ENCODE measurements at regions not wholly inside any gene's neighbourhood (a gene's known extent, or its start where the extent isn't known, plus 50 kb on each side); places are given as distances from the start of the nearest gene placed in this dataset.
A peak's percentile ranks its signal among the peaks of the same experiment; 100 is the strongest.

GRCh38 chr3:160163229-160163878 lies 61.9 kb upstream of the C3orf80 start:
- DNase-seq (no peak), ATAC-seq (ENCODE audit: insufficient read depth, low read depth) (peak; percentile 48; the same call in 1 of the 3 replicates)
- Histone ChIP-seq H4K20me1 (ENCODE audit: insufficient read depth, low read length) (0 out of 2 replicates have a peak, but pooled peaks cover 3% of the 10 kb centered on the region), H3K9me3 (ENCODE audit: insufficient read depth, low read length, severe bottlenecking) (no peaks in the 10 kb centered on the region), H3K4me3 (ENCODE audit: low read depth in 1 of 2, low read length in 2 of 2) (no peak overlapping the region), H3K4me2 (ENCODE audit: insufficient read depth, low read length) (no peak overlapping the region), H3K9ac (ENCODE audit: low read depth, low read length) (no peak overlapping the region), H3K27ac (ENCODE audit: low read length) (no peak overlapping the region), H3K4me1 (ENCODE audit: insufficient read depth, low read length) (no peaks in the 10 kb centered on the region), H2AFZ (ENCODE audit: low read depth, low read length) (no peak overlapping the region), H3K27me3 (ENCODE audit: insufficient read depth, low read length, poor library complexity) (peaks cover 21% of the 10 kb centered on the region), H3K79me2 (ENCODE audit: insufficient read depth, low read length) (no peaks in the 10 kb centered on the region), H3K36me3 (ENCODE audit: insufficient read depth, low read length) (no peaks in the 10 kb centered on the region)
- TF ChIP-seq CTCF (IDR thresholded peaks at IDR 0.05; ENCODE audit: borderline replicate concordance, extremely low read depth, low read length, poor library complexity, severe bottlenecking) (peak; percentile 61), EZH2 (IDR thresholded peaks at IDR 0.05; ENCODE audit: borderline replicate concordance, low read depth, low read length, severe bottlenecking) (no peak)

GRCh38 chr3:160168246-160168645 lies 57.0 kb upstream of the C3orf80 start:
- no peak overlapping the region for H3K27ac ChIP-seq (ENCODE audit: low read length)
- H3K9ac ChIP-seq (ENCODE audit: low read depth, low read length), result no peak overlapping the region
- no peak overlapping the region for H3K4me2 ChIP-seq (ENCODE audit: insufficient read depth, low read length)

GRCh38 chr3:160169139-160169976 lies 55.9 kb upstream of the C3orf80 start:
- H3K79me2 ChIP-seq (ENCODE audit: insufficient read depth, low read length), result no peaks in the 10 kb centered on the region
- H3K9ac ChIP-seq (ENCODE audit: low read depth, low read length), result no peak overlapping the region
- no peak overlapping the region for H3K4me2 ChIP-seq (ENCODE audit: insufficient read depth, low read length)
- no peak for TF ChIP-seq EZH2 (IDR thresholded peaks at IDR 0.05; ENCODE audit: borderline replicate concordance, low read depth, low read length, severe bottlenecking)
- no peak for TF ChIP-seq CTCF (IDR thresholded peaks at IDR 0.05; ENCODE audit: borderline replicate concordance, extremely low read depth, low read length, poor library complexity, severe bottlenecking)
- H3K4me3 ChIP-seq (ENCODE audit: low read depth in 1 of 2, low read length in 2 of 2), result no peak overlapping the region
- no peaks in the 10 kb centered on the region for H3K4me1 ChIP-seq (ENCODE audit: insufficient read depth, low read length)
- no peaks in the 10 kb centered on the region for H3K27me3 ChIP-seq (ENCODE audit: insufficient read depth, low read length, poor library complexity)
- H3K9me3 ChIP-seq (ENCODE audit: insufficient read depth, low read length, severe bottlenecking), result no peaks in the 10 kb centered on the region
- DNase-seq (no peak), ATAC-seq (ENCODE audit: insufficient read depth, low read depth) (no peak)
- no peaks in the 10 kb centered on the region for H4K20me1 ChIP-seq (ENCODE audit: insufficient read depth, low read length)
- no peak overlapping the region for H2AFZ ChIP-seq (ENCODE audit: low read depth, low read length)
- H3K27ac ChIP-seq (ENCODE audit: low read length), result no peak overlapping the region
- no peaks in the 10 kb centered on the region for H3K36me3 ChIP-seq (ENCODE audit: insufficient read depth, low read length)

More at GRCh38 chr3:160168246-160168645, 57.0 kb upstream of the C3orf80 start:
- H3K36me3 ChIP-seq (ENCODE audit: insufficient read depth, low read length), result no peaks in the 10 kb centered on the region
- DNase-seq (no peak), ATAC-seq (ENCODE audit: insufficient read depth, low read depth) (no peak)
- TF ChIP-seq CTCF (IDR thresholded peaks at IDR 0.05; ENCODE audit: borderline replicate concordance, extremely low read depth, low read length, poor library complexity, severe bottlenecking) (no peak), EZH2 (IDR thresholded peaks at IDR 0.05; ENCODE audit: borderline replicate concordance, low read depth, low read length, severe bottlenecking) (no peak)
- no peaks in the 10 kb centered on the region for H3K9me3 ChIP-seq (ENCODE audit: insufficient read depth, low read length, severe bottlenecking)
- H3K4me1 ChIP-seq (ENCODE audit: insufficient read depth, low read length), result no peaks in the 10 kb centered on the region
- H3K4me3 ChIP-seq (ENCODE audit: low read depth in 1 of 2, low read length in 2 of 2), result no peak overlapping the region
- H4K20me1 ChIP-seq (ENCODE audit: insufficient read depth, low read length), result no peaks in the 10 kb centered on the region
- H2AFZ ChIP-seq (ENCODE audit: low read depth, low read length), result no peak overlapping the region
- no peaks in the 10 kb centered on the region for H3K79me2 ChIP-seq (ENCODE audit: insufficient read depth, low read length)
- H3K27me3 ChIP-seq (ENCODE audit: insufficient read depth, low read length, poor library complexity), result no peaks in the 10 kb centered on the region
